ENCODE measurements at regions not wholly inside any gene's neighbourhood (a gene's known extent, or its start where the extent isn't known, plus 50 kb on each side); places are given as distances from the start of the nearest gene placed in this dataset.
A peak's percentile ranks its signal among the peaks of the same experiment; 100 is the strongest.

- Histone ChIP-seq H3K27me3 (no peaks in the 10 kb centered on the region), H3K9me3 (no peaks in the 10 kb centered on the region), H3K4me1 (no peaks in the 10 kb centered on the region), H3K4me3 (no peak overlapping the region), H3K9ac (ENCODE audit: low read depth in 2 of 2, low read length in 2 of 2) (no peak overlapping the region), H3K36me3 (no peaks in the 10 kb centered on the region), H3K27ac (no peak overlapping the region)
- intact Hi-C loops (cut with DNase I): no loop called here
- DNase-seq: no peak
- TF ChIP-seq CTCF (IDR thresholded peaks at IDR 0.05): no peak
Observed at GRCh38 chr6:154668156-154668555, 65.1 kb upstream of the SCAF8 start.

- no peak for TF ChIP-seq CTCF (IDR thresholded peaks at IDR 0.05)
- H3K27ac ChIP-seq: no peak overlapping the region
- H3K4me1 ChIP-seq: no peaks in the 10 kb centered on the region
- no peaks in the 10 kb centered on the region for H3K9me3 ChIP-seq
- no peak for DNase-seq
- H3K36me3 ChIP-seq: no peaks in the 10 kb centered on the region
- H3K27me3 ChIP-seq: no peaks in the 10 kb centered on the region
- intact Hi-C loops (cut with DNase I): loop anchor here (10.0 kb wide), 1 partner anchor 503 kb away; no protein-coding TSS in a partner anchor
- no peak overlapping the region for H3K9ac ChIP-seq (ENCODE audit: low read depth in 2 of 2, low read length in 2 of 2)
- no peak overlapping the region for H3K4me3 ChIP-seq
Observed at GRCh38 chr6:154672086-154672485, 61.1 kb upstream of the SCAF8 start.

- Histone ChIP-seq H3K9ac (ENCODE audit: low read depth in 2 of 2, low read length in 2 of 2) (no peak overlapping the region), H3K36me3 (no peaks in the 10 kb centered on the region), H3K9me3 (no peaks in the 10 kb centered on the region), H3K27ac (no peak overlapping the region), H3K4me1 (no peaks in the 10 kb centered on the region), H3K27me3 (no peaks in the 10 kb centered on the region), H3K4me3 (no peak overlapping the region)
- TF ChIP-seq CTCF (IDR thresholded peaks at IDR 0.05): no peak
- intact Hi-C loops (cut with DNase I): loop anchor here (10.0 kb wide), 1 partner anchor 501 kb away; no protein-coding TSS in a partner anchor
- no peak for DNase-seq
Observed at GRCh38 chr6:154673919-154674318, 59.3 kb upstream of the SCAF8 start.

- Histone ChIP-seq H3K4me1 (no peaks in the 10 kb centered on the region), H3K9me3 (no peaks in the 10 kb centered on the region), H3K4me3 (no peak overlapping the region), H3K27me3 (no peaks in the 10 kb centered on the region), H3K36me3 (no peaks in the 10 kb centered on the region), H3K27ac (no peak overlapping the region), H3K9ac (ENCODE audit: low read depth in 2 of 2, low read length in 2 of 2) (no peak overlapping the region)
- DNase-seq: peak; percentile 93
- TF ChIP-seq CTCF (IDR thresholded peaks at IDR 0.05): peak; percentile 99
- intact Hi-C loops (cut with DNase I): loop anchor here (5.0 to 10.0 kb wide), 3 partner anchors 132 to 499 kb away; no protein-coding TSS in a partner anchor
Observed at GRCh38 chr6:154675602-154676088, 57.6 kb upstream of the SCAF8 start.

GRCh38 chr6:154682633-154683125, 50.5 kb upstream of the SCAF8 start:
- H3K36me3 ChIP-seq: no peaks in the 10 kb centered on the region
- no peaks in the 10 kb centered on the region for H3K27me3 ChIP-seq
- no peak overlapping the region for H3K9ac ChIP-seq (ENCODE audit: low read depth in 2 of 2, low read length in 2 of 2)
- no peak overlapping the region for H3K27ac ChIP-seq
- no peak for DNase-seq
- no peak for TF ChIP-seq CTCF (IDR thresholded peaks at IDR 0.05)
- no peak overlapping the region for H3K4me3 ChIP-seq
- no peaks in the 10 kb centered on the region for H3K4me1 ChIP-seq
- intact Hi-C loops (cut with DNase I): no loop called here
- H3K9me3 ChIP-seq: no peaks in the 10 kb centered on the region

Measured in colonic mucosa (tissue), 4 donors.